GM18502 (cell line): ENCODE measurements at regions not wholly inside any gene's neighbourhood (a gene's known extent, or its start where the extent isn't known, plus 50 kb on each side); places are given as distances from the start of the nearest gene placed in this dataset.

Source experiments
- ATAC-seq: cut with Tn5 transposase; IDR thresholded peaks from one replicate; pipeline ENCODE4 v1.9.1; 2021; ENCODE audit warnings: mild to moderate bottlenecking; ENCODE audit not compliant: unreplicated experiment, poor library complexity

DNA sequence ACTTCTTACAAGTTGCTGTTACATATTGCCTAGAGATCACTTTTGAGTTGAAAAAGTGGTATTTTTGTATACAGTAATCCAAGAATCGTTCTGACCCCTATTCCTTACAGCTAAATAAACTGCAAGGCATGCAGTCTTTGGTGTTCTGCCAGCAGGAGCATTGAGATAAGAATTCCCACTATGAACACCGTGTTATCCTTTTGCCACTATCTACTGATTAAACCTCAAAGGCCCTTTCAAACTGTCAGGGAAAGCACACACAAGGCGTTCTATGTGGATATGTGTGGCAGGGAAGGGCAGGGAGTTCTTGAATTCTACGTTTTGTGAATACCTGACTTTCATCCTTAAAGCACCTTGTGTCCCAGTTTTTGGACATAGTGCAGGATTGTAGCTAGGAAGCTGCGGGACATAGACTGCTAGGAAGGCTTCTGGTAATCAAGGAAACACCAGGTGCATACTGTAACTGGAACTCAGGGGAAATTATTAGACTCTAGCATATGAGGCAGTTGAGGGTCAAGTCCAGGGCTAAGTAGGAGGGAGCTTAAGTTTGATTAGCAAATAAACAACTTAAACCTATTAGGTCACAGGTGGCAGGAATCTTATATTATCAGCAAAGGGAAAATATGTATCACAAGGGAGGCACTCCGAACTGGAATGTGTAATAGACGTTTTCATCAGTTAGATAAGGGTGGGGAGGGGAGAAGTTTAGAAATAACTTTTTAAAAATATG, 506.6 kb downstream of the RNF144B start:
- no peak for ATAC-seq

DNA sequence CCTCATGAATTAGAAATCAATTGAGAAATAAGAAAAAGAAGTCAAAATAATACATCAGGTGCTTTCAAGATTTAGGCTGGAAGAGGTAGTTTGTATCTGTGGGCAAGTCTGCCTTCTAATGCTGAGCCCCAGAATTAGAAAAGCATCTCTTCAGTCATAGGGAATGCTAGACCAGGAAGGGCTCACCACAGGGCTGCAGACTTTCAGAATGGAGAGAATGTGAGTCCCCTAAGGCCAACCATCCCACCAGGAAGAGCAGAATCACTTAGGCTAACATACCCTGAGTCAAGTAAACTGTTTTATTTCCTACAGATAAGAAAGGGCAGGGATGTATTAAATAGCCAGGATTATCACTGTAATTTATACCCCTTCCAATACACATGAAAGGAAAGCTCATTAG, 510.2 kb downstream of the RNF144B start:
- no peak for ATAC-seq

DNA sequence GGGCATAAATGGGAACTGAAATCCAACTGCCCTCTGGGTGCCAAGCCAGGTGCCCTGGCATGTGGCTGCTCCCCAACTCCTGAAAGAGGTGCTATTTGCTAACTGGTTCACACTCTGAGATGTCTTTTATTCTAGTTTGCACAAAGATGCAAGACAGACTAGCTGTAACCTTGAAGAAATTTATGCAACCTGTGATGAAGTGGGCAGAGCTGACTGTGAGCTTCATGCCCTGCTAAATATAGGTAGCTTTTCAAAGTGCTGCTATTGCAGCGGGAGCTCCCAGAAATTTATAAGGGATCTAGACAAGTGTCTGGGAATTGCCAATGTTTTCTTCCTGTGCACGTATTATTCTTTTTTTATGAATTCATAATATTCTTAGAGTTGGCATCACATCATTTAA, 517.5 kb downstream of the RNF144B start:
- ATAC-seq = no peak

DNA sequence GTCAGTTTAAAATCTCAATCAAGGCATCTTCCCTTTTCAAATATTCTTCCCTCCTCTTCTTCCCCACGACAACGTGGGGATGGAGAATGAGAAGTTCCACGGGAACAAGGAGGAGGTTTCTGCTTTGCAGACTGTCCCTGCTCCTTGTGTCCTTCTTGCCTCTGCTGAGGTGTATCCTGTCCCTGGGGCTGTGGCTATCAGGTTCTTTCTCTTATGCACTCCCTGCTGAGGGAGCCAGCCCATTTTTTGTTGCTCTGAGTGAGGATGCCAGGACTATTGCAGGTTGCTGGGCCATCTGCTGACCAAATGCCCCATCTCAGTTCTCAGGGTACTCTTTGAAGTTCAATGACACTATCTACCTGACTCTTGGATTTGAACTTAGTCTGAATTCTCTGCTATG, 533.6 kb downstream of the RNF144B start:
- no peak for ATAC-seq

DNA sequence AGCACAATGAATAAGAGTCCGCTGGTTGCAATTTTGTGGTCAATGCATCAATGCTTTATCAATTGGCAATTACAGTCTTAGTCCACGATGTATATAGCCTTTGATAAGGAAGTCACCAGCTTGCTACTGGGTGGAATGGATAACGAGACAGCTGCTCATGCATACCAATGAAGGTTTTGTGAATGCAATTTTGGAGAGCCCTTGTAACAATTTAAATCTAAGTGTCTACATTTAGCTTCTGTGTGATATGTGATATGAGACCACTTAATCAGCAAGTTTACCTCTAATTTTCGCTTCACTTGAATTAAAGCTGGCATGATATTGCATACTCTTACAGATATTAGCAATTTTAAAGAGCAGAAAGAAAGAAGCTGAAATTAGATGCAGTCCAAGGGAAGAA, 543.9 kb downstream of the RNF144B start:
- ATAC-seq = no peak

DNA sequence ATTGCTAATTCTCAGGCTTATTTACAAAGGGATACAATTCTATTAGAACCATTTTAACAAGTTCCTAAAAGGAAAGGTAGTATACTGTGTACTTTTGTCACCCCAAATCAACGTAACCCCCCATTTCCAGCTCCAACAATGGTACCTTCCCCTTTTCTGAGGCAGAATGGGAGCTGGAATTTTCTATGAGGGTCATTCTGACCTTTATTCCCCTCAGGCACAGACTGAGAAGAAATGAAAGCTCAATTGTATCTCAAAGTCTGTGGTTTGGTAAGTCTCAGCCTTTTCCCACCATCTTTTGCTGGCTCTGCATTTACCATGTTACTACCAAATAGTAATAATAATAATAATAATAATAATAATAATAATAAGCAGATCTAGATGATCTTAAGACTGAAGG, 571.0 kb downstream of the RNF144B start:
- no peak for ATAC-seq

DNA sequence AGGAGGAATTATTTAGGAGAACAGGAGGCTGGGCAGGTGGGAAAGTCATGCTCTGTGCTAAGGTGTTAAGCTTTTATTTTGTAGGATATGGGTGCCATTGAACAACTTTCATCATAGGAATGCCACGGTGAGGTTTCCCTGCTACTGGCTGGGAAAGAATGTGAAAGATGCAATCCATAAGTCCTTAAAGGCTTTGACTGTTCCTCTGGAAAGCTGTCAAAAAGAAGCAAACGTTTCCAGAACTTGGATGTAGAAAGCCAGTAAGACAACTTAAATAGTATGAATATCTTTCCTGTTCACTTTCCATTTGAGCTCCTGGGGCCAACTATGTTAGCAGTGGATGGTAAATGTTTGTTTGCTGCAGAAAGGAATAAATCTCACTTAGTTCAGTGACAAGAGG, 574.4 kb downstream of the RNF144B start:
- no peak for ATAC-seq

DNA sequence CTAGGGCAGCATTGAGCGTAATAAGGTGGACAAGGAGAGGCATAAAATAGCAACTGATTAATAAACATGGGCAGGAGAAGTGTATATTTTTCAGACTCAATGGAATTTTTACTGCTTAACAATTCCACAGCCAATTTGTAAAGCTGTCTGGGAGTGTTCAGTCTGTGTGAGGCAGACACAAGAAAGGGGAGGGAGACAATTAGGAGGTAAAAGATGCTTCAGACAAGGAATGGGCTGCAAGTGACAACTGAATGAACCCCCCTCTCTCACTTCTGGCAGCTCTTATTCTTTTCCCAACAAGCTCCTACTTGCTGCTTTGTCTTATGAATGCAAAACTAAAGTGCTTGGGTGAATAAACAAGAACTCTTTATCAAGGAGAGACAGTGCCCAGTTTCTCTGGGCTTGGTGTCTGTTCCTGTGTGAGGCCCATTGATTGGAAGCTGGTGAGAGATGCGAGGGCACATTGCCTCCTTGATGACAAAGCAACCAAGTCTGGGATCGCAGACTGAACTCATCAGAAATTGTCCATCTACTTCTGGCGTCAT, 575.3 kb downstream of the RNF144B start:
- ATAC-seq = no peak

DNA sequence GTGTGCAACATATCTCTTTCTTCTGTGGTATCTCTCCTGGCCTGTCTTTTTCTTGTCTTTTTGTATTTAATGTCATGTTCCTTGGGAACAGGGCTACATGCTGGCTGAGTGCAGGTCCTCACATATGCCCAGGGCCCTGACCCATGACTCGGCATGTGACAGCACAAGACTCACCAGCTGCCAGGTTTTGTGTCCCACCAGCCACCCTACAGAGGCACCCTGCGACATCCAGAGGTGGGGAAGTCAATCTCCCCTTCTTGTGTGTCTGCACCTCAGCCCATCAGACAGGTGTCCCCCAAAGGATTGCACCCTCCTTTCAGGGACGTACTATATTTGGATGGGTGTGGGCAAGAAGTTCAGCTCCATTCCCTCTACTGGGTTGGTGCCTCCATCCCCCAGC, 576.3 kb downstream of the RNF144B start:
- no peak for ATAC-seq

DNA sequence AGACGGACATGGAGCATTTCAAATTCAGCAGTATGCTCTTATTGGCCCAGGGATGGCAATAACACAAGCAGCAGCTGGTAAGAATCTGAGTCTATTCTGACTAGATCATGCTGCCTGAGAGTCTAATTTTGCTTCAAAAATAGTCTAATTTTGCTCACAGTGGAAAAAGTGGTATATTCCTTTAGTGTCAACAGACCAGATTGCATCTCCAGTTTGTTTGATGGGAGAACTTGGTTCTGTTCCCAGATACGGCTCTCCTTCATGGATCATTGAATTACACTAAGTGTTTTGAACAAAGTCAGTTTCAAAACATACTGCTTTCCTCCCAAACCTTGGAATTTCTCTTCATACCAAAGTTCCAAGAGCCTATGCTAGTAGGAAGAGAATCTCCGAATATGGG, 586.1 kb downstream of the RNF144B start:
- ATAC-seq = no peak

DNA sequence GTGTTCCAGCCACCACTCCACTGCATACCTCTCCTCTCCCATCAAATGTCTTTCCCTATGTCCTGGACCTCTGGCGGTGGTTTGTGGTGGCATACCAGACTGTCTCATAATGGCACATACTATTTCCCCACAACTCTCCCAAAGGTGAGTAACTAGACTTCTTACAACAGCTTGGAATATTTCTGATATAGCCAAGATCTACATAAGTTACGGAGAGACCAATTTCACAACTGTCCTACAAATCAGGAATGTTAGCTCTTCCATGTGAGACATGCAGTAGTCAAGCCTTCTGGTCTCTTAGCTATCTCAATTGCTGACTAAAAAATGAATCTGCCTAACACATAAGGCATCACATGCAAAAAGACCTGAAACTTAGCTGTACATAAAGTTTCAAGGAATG, 588.9 kb downstream of the RNF144B start:
- ATAC-seq = no peak

DNA sequence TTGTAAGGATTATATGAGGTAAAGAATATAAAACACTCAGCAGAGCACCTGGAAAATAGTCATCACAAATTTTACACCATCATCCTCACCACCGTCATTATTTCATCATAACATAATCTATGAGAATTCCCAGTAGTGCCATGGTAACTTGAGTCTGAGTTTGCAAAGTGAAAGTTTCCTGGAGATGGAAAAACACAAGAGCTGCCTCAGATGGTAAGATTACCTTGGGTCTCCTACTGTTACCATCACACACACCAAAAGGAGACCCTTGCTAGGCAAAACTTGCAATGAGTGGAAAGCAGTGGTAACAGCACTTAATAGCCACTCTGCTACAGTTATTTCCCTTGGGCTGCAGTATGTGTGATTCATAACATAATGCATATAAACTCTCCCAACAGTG, 589.8 kb downstream of the RNF144B start:
- ATAC-seq = no peak

DNA sequence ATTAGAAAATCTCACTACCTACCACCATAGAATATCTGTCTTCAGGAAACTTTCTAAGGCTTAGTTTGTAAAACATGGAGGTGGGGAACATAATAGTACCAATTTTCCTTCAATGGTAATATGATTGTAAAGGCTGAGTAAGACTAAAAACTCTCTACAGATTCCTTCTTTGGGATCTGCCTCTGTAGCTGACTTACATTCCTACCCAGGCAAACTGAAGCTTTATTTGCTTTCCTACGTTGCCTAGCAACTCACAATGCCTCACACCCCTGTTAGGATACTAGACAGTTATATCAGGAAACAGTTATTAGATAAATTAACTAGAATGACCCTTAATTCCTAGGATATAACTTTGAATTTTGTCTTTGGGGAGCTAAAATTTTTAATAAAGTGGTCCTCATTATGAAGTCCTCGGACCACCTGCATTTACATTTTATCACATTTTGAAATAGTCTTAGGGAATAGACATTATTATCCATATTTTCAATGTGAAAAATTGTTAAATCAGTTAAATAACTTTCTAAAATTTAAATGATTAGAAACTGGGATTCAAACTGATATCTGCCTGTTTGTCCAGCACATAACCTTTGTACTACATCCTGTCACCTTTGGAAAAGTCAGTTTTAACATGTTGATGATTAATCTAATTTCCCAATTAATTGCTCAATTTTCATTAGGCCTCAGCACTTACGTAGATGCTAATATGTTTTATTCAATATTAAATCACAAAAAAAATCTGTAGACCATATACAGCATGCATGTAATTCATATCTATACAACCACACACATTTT, 591.4 kb downstream of the RNF144B start:
- ATAC-seq = no peak

DNA sequence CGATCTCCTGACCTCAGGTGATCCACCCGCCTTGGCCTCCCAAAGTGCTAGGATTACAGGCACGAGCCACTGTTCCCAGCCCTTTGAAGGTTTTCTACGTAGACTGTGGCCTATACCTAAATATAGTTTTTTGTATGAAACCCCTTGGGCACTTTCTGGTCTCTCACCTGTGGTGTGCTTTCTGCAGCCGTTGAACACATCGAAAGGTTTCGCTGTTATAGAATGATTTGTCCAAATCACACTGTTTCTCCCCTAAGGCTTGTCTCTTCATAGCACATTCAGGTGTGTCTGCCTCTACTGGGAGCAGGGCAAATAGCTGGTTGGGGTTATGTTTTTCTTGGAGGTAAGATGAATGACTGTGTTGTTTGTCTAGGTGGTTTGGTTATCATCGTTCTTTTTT, 597.9 kb downstream of the RNF144B start:
- no peak for ATAC-seq

DNA sequence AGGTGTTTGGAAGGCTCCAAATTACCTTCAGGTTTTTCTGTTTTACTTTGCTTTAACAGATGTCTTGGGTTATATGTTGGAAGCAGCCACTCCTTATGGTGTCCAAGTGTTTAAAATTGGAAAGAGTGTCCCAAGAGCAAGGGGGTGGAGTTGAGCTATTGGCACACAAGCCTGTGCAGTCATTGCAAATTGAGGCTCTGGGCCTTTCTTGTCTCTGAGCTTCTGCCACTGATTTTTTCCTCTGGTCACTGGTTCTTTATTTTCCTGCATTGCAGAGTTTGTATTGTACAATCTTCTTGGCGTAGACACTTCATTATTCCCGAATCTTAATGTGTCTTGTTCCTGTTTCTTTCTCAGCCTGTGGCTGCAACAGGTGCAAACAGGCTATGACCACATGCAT, 598.8 kb downstream of the RNF144B start:
- ATAC-seq = no peak

DNA sequence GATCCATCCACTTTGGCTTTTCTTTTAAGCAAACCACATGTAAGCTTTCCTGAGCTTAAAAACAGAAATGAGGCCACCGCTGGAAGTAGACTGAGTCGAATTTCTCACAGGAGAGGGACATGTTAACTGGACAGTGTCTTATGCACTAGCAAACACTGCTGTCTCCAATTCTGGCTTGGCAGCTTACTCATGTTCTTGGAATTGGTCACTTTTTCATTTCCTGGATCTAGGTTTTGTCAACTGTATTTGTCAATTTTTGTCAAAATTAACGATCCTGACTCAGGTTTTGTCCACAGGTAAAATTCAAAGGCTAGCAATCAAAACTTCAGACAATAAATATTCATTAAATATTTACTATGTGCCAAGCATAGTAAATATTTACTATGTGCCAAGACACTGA, 601.5 kb downstream of the RNF144B start:
- ATAC-seq = no peak

DNA sequence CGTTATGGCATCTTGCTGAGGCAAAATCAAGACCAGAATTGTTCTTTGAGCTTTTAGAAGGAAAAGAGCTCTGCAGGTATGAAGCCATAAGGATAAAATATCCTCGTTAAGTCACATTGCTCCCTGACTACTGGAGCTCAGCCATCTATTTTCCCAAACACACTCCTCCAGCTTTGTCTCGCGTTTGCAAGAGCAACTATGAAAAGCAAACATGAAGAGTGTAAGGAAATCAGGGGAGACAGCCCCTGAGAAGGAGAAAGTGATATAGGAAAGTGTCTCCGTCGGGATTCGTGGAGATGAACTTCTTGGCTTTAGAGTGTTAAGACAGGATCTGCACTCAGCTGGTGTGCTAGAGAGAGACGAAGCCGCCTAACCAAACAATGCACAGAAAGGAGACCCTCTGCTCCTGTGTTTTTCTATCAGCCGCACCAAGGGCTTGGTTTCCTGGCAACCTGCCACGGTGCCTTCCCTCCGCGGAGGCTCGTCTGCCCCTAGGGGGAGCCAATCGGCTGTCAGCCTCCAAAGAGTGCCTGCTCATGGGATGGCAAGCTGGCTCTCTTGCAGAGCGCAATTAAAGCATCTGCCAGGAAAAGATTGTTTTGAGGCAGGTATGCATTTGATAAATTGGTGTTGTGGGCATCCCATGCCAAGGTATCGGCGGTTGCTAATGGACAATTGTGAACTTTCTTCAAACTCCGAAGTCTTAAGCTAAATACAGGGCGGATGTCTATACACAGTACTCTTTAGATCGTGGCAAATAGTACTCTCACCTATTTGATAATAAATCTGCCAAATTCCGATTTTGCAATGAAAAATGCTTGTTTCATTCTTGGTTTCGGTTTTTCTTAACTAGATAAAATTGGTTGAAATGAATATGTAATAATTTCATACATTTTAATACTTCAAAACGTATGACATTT, 603.2 kb downstream of the RNF144B start:
- peak; percentile 85 for ATAC-seq

DNA sequence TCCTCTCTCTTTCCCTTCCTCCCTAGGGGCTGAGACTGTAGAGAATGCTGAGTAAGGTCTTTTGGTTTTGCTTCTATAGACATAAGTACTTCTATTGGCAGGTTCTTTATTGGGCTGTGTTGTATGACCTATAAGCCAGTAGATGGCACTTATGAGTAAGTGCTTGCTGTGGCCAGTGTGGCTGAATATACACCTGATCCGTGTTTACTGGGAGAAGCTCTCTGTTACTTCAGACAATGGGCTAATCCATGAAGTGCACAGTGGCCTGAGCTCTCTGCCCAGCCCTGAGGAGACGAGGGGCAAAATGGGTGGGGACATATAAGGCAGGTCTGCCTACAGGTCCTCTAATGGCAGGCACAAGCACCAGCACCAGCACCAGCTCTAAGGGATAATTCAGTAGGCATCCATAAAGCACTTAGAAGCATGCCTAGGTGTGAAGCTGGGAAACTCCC, 610.3 kb downstream of the RNF144B start:
- ATAC-seq = peak; percentile 97

DNA sequence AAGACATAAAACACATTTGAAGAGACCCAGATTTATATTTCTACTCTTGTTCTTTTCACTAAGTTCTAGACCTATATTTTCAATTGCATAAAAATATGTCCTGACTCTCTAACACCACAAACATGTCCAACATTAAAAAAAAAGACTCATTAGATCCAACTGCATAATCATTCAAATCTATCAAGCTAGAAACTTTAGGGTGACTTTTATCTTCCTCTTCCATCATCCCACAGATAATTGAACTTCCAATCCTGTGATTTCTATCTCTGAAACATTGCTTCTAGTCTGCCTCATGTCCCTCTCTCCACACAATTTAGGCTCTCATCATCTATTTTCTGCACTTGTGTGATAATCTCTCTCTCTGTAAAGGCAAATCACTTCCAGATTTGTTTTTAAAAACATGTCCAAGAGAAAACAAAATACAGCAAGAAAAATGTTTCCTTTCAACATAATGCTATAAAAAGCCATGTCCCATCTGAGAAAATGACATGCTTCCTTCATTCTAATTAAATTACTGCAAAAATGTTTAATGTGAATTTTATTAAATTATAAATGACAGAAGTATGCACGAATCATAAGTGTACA, 615.9 kb downstream of the RNF144B start:
- no peak for ATAC-seq

DNA sequence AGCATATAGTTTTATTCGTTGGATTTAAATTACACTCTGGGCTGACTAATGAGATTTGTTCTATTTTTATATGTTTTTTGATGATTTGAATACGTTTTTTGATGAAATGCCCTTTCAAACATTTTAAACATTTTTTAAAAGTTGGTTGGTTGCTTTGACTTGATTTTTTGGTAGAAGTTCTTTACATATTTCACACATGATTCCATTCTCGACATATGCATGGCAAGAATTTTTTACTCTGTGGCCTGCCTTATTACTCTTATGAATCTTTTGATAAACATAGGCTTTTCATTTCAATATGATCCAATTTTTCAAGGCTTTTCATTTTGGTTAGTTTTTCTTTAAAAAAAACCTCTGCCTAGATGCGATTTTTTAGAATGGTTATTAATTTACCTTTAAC, 617.0 kb downstream of the RNF144B start:
- no peak for ATAC-seq
